Peyer's patch (tissue), 4 donors: ENCODE measurements at regions not wholly inside any gene's neighbourhood (a gene's known extent, or its start where the extent isn't known, plus 50 kb on each side); places are given as distances from the start of the nearest gene placed in this dataset.

Experiments used
- DNase-seq, 3 donors: peaks; one replicate each; pipeline ENCODE4 v3.0.0-alpha.2; 2017 to 2019
- H3K27ac ChIP-seq, 4 donors: fragments of 200-600 bp; sonication (generic); one replicate each; pipeline ENCODE4 v1.5.1; 2016 to 2019
- H3K27me3 ChIP-seq, 2 donors: fragments of 200-600 bp; sonication (generic); one replicate each; pipeline ENCODE4 v1.5.1; 2019
- H3K36me3 ChIP-seq, 3 donors: fragments of 200-600 bp; sonication (generic); one replicate each; pipeline ENCODE4 v1.5.1; 2016 to 2019
- H3K4me1 ChIP-seq, 4 donors: fragments of 200-600 bp; sonication (generic); one replicate each; pipeline ENCODE4 v1.5.1; 2016 to 2019
- H3K4me3 ChIP-seq, 4 donors: fragments of 200-600 bp; sonication (generic); 1 replicate in 3 of 4; 2 replicates in 1 of 4; pipeline ENCODE4 v1.5.1; 2016 to 2019; ENCODE audit warnings: mild to moderate bottlenecking in 1 of 4
- H3K9me3 ChIP-seq, 4 donors: fragments of 200-600 bp; sonication (generic); one replicate each; pipeline ENCODE4 v1.5.1; 2016 to 2019; ENCODE audit warnings: mild to moderate bottlenecking in 1 of 4
- CTCF ChIP-seq, 6 experiments: fragments of 450-650 bp in 4 of 6; fragments of 200-600 bp in 2 of 6; sonication (generic) in 1 of 6; IDR thresholded peaks; one replicate each; pipeline ENCODE4 v1.5.1; 2017 to 2019; ENCODE audit warnings: antibody characterized with exemption in 6 of 6, mild to moderate bottlenecking in 3 of 6, moderate library complexity in 1 of 6
- POLR2A ChIP-seq, 2 donors: fragments of 450-650 bp; IDR thresholded peaks; one replicate each; pipeline ENCODE4 v1.5.1; 2017; ENCODE audit warnings: antibody characterized with exemption in 2 of 2, mild to moderate bottlenecking in 2 of 2, moderate library complexity in 2 of 2

DNA sequence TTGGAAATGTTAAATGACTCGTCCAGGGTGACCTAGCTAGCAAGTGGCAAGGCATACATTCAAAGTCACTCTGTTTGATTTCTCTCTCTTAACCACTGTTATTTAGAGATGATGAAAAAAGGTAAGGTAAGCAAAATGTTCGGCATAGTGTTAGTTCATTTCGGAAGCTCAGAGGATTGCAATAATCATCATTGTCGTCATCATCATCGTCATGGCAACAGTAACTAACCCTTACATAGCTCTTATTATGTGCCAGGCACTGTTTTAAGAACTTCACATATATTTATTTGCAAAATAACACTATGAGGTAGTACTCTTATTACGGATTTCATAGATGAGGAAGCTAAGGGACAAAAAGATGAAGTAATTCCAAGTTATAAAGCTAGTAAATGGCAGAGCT lies 292.7 kb upstream of the CXCR4 start:
- no peaks in the 10 kb centered on the region for H3K4me1 ChIP-seq
- no peaks in the 10 kb centered on the region for H3K27me3 ChIP-seq
- TF ChIP-seq POLR2A (IDR thresholded peaks at IDR 0.05) (no peak), CTCF (IDR thresholded peaks at IDR 0.05) (no peak)
- no peak overlapping the region for H3K4me3 ChIP-seq
- DNase-seq: no peak
- H3K9me3 ChIP-seq: no peaks in the 10 kb centered on the region
- H3K36me3 ChIP-seq: no peaks in the 10 kb centered on the region
- H3K27ac ChIP-seq: no peak overlapping the region

- H3K27ac ChIP-seq: no peak overlapping the region
- no peaks in the 10 kb centered on the region for H3K36me3 ChIP-seq
- DNase-seq: no peak
- no peak overlapping the region for H3K4me3 ChIP-seq
- TF ChIP-seq POLR2A (IDR thresholded peaks at IDR 0.05) (no peak), CTCF (IDR thresholded peaks at IDR 0.05) (no peak)
- H3K27me3 ChIP-seq: no peaks in the 10 kb centered on the region
- no peaks in the 10 kb centered on the region for H3K9me3 ChIP-seq
- H3K4me1 ChIP-seq: no peaks in the 10 kb centered on the region
Observed at GRCh38 chr2:136408795-136409194, 290.8 kb upstream of the CXCR4 start.

GRCh38 chr2:136407952-136408318 lies 290.0 kb upstream of the CXCR4 start:
- no peak overlapping the region for H3K27ac ChIP-seq
- H3K36me3 ChIP-seq: no peaks in the 10 kb centered on the region
- H3K9me3 ChIP-seq: no peaks in the 10 kb centered on the region
- no peaks in the 10 kb centered on the region for H3K27me3 ChIP-seq
- H3K4me1 ChIP-seq: no peaks in the 10 kb centered on the region
- TF ChIP-seq POLR2A (IDR thresholded peaks at IDR 0.05): no peak
- TF ChIP-seq CTCF (IDR thresholded peaks at IDR 0.05): no peak
- DNase-seq: no peak
- H3K4me3 ChIP-seq: no peak overlapping the region

- no peak overlapping the region for H3K4me3 ChIP-seq
Observed at GRCh38 chr2:136407117-136407951, 289.4 kb upstream of the CXCR4 start.

GRCh38 chr2:136404925-136405324 lies 287.0 kb upstream of the CXCR4 start:
- TF ChIP-seq POLR2A (IDR thresholded peaks at IDR 0.05): no peak
- TF ChIP-seq CTCF (IDR thresholded peaks at IDR 0.05): no peak
- Histone ChIP-seq H3K27me3 (no peaks in the 10 kb centered on the region), H3K4me3 (no peak overlapping the region), H3K9me3 (no peaks in the 10 kb centered on the region), H3K36me3 (no peaks in the 10 kb centered on the region), H3K4me1 (no peaks in the 10 kb centered on the region), H3K27ac (no peak overlapping the region)
- no peak for DNase-seq

More at GRCh38 chr2:136407117-136407951, 289.4 kb upstream of the CXCR4 start:
- H3K9me3 ChIP-seq: no peaks in the 10 kb centered on the region
- H3K27me3 ChIP-seq: no peaks in the 10 kb centered on the region
- no peak overlapping the region for H3K27ac ChIP-seq
- no peak for DNase-seq
- no peaks in the 10 kb centered on the region for H3K4me1 ChIP-seq
- TF ChIP-seq CTCF (IDR thresholded peaks at IDR 0.05): no peak
- TF ChIP-seq POLR2A (IDR thresholded peaks at IDR 0.05): no peak
- H3K36me3 ChIP-seq: no peaks in the 10 kb centered on the region
